ENCODE measurements at regions not wholly inside any gene's neighbourhood (a gene's known extent, or its start where the extent isn't known, plus 50 kb on each side); places are given as distances from the start of the nearest gene placed in this dataset.
"Not testable (repeated sequence)": the region's sequence is repeated elsewhere in the genome, so short reads cannot be mapped to it uniquely, and the experiment has no call there.

DNA sequence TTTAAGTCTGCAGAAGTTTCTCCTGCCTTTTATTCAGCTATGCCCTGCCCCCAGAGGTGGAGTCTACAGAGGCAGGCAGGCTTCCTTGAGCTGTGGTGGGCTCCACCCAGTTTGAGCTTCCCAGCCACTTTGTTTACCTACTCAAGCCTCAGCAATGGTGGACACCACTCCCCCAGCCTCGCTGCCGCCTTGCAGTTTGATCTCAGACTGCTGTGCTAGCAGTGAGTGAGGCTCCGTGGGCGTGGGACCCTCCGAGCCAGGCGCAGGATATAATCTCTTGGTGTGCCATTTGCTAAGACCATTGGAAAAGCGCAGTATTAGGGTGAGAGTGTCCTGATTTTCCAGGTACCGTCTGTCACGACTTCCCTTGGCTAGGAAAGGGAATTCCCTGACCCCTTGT is 171.0 kb upstream of the DCAF8L1 start:
- TF ChIP-seq, protein P1, sequence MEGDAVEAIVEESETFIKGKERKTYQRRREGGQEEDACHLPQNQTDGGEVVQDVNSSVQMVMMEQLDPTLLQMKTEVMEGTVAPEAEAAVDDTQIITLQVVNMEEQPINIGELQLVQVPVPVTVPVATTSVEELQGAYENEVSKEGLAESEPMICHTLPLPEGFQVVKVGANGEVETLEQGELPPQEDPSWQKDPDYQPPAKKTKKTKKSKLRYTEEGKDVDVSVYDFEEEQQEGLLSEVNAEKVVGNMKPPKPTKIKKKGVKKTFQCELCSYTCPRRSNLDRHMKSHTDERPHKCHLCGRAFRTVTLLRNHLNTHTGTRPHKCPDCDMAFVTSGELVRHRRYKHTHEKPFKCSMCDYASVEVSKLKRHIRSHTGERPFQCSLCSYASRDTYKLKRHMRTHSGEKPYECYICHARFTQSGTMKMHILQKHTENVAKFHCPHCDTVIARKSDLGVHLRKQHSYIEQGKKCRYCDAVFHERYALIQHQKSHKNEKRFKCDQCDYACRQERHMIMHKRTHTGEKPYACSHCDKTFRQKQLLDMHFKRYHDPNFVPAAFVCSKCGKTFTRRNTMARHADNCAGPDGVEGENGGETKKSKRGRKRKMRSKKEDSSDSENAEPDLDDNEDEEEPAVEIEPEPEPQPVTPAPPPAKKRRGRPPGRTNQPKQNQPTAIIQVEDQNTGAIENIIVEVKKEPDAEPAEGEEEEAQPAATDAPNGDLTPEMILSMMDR (IDR thresholded peaks at IDR 0.05; ENCODE audit: insufficient read depth, low read depth, low read length): not testable (repeated sequence)
- not testable (repeated sequence) for TF ChIP-seq EZH2 (IDR thresholded peaks at IDR 0.05; ENCODE audit: insufficient read depth, low read length)
